Skeletal muscle cell (primary cell): ENCODE measurements at regions not wholly inside any gene's neighbourhood (a gene's known extent, or its start where the extent isn't known, plus 50 kb on each side); places are given as distances from the start of the nearest gene placed in this dataset.

Source experiments
- DNase-seq: peaks from one replicate; pipeline ENCODE4 v3.0.0-alpha.2; 2010; ENCODE audit warnings: low read depth
- H3K4me3 ChIP-seq: 2 replicates; pipeline ENCODE4 v1.5.1; 2011; ENCODE audit warnings: low read depth, mild to moderate bottlenecking, control low read depth, low read length, moderate library complexity

- no peak for DNase-seq
- no peak overlapping the region for H3K4me3 ChIP-seq
Measured at GRCh38 chr9:13629067-13629466, 349.6 kb upstream of the MPDZ start.

DNA sequence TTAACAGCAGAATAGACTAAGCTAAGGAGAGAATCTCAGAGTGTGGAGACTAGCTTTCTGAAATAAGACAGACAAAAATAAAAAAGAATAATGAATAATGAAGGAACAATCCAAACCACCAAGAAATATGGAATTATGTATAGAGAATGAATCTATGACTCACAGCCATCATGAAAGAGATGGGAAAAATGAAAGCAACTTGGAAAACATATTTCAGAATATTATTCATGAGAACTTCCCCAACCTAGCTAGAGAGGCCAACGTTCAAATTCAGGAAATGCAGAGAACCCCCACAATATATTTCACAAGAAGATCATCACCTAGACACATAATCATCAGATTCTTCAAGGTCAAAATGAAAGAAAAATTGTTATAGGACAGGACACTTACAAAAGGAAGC, 349.0 kb upstream of the MPDZ start:
- H3K4me3 ChIP-seq: no peak overlapping the region
- no peak for DNase-seq

GRCh38 chr9:13627502-13627901, 348.0 kb upstream of the MPDZ start:
- H3K4me3 ChIP-seq: no peak overlapping the region
- no peak for DNase-seq

DNA sequence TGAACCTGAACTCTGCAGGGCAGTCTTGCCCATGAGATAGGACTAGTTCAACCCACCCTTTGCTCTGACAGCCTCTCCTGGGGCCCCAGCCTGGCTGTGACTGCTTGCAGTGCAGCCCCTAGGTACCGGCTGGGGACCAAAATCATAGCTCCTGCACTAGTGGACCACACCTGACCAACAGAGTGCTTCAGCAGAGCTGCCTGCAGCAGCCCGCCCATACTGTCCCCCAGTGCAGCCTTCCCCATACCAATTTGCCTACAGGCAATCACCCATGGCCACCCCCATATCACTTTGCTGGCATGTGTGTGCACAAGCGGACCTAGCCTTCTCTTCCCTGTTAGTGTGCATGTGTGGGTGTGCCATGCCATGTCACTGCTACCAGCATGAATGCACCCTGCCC, 347.6 kb upstream of the MPDZ start:
- H3K4me3 ChIP-seq: no peak overlapping the region
- no peak for DNase-seq

GRCh38 chr9:13626601-13627000, 347.1 kb upstream of the MPDZ start:
- no peak for DNase-seq

GRCh38 chr9:13621872-13622564, 342.5 kb upstream of the MPDZ start:
- DNase-seq: no peak
- H3K4me3 ChIP-seq: no peak overlapping the region

More at GRCh38 chr9:13626601-13627000, 347.1 kb upstream of the MPDZ start:
- H3K4me3 ChIP-seq: no peak overlapping the region

DNA sequence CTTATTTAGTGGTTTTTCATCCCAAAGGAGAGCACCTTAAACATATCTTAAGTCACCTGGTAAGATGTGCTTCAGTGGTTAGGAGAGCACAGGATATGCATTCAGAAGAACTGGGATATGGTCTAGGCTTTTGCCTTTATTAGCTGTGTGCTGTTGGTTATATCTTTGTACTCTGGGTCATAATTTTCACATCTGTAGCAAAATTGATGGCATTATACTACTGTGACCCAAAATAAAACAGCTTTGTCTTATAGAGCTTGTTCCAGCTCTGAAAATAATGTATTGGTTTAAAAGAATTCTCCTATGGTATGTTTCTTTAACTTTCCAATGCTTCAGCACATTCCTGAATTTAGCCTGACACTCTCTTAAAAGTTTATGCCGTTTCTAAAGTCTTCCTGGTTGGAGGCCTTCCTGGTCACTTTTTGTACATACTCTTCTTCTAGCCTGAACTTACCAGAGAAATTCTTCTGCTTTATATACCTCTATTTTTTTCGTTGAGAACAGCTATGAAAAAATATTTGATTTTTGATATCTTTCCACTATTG, 337.1 kb upstream of the MPDZ start:
- no peak overlapping the region for H3K4me3 ChIP-seq
- DNase-seq: no peak

DNA sequence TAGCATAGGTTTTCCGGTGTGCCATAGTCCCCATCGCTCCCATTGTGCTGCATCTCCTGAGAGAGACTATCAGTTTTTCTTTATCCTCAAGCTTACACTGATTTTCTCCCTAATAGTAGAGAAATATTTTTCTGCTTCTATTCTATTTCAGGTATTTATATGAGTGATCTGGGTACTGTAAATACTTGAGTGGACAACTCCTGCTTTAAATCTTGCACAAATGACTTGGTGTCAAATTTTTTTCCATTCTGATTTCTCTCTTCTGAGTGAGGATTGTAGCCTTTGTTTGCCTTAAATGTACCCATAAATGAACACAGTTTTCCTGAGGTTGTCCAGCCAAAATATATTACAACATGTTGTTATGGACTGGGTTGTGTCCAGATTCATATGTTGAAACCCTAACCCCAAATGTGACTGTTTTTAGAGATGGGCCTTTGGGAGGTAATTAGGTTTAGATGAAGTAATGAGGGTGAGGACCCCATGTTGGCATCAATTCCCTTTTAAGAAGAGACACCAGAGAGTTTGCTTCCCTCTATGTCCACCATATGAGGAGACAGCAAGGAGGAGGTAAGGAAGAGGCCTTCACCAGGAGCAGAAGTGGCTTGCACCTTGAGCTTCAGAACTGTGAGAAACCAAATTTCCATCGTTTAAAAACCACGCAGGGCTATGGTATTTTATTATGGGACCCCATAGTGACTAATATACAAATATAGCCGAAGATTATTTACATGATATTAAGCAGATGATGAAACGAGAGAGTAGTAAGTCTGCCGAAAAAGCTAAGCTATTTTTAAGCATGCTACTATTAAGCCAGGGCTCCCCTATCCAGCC, 336.4 kb upstream of the MPDZ start:
- H3K4me3 ChIP-seq: no peak overlapping the region
- DNase-seq: peak; percentile 45

DNA sequence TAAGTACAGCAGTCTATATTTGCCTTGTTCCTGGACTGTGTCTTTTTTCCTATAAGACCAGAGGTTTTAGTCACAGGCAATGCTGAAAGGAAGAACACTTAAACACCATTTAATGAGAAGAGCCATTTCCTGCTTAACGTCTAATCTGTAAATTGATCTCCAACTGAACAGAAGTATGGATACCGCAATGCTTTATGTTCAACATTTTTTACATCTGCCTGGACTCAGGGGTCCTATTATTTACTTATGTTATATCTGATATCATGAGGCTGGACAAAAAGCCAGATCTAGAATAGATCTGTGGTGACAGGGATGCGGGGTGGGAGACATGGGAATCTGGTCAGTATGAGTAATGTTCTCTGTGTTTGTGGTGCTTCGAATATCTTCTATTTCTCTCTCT, 334.6 kb upstream of the MPDZ start:
- H3K4me3 ChIP-seq: no peak overlapping the region
- no peak for DNase-seq

DNA sequence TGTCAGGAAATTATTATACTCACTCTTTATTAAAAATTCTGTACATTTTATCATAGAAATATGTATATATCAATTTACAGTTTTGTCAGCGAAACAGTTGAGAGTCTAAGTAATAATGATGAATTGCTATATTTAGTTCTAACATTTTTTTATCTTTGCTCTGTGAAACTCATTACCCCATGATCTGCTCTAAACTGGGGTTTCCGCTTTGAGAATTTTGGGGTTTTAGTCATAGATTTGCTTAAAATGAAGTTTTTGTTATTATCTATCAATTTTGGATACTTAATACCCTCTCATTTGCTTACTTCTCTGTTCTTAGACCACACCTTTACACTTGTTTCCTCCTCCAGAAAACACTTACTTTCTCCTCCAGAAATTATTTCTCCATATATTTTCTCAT, 333.8 kb upstream of the MPDZ start:
- no peak overlapping the region for H3K4me3 ChIP-seq
- DNase-seq: no peak

- no peak overlapping the region for H3K4me3 ChIP-seq
- no peak for DNase-seq
Measured at GRCh38 chr9:13608451-13608850, 329.0 kb upstream of the MPDZ start.

GRCh38 chr9:13607481-13608441, 328.3 kb upstream of the MPDZ start:
- no peak for DNase-seq

GRCh38 chr9:13606586-13606985, 327.1 kb upstream of the MPDZ start:
- H3K4me3 ChIP-seq: no peak overlapping the region
- no peak for DNase-seq

More at GRCh38 chr9:13607481-13608441, 328.3 kb upstream of the MPDZ start:
- no peak overlapping the region for H3K4me3 ChIP-seq

- no peak for DNase-seq
- no peak overlapping the region for H3K4me3 ChIP-seq
Measured at GRCh38 chr9:13603921-13604320, 324.4 kb upstream of the MPDZ start.

- DNase-seq: no peak
- H3K4me3 ChIP-seq: no peak overlapping the region
Measured at GRCh38 chr9:13598738-13599137, 319.2 kb upstream of the MPDZ start.

DNA sequence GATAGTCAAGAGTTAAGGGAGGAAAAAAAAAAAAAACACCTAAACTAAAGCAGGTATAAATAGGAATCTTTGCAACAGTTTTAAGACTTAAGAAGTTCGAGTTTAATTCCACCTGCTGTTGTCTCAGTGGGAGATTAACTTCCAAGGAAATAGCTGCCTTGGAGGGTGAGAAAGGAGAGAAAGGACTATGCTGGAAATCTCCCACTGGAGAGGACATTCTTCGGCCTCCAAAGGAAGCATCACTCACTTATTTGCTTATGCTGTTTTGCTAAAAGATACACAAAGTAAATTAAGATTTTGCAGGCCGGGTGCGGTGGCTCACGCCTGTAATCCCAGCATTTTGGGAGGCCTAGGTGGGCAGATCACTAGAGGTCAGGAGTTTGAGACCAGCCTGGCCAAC, 317.9 kb upstream of the MPDZ start:
- H3K4me3 ChIP-seq: no peak overlapping the region
- no peak for DNase-seq

GRCh38 chr9:13597004-13597403, 317.5 kb upstream of the MPDZ start:
- DNase-seq: no peak
- H3K4me3 ChIP-seq: no peak overlapping the region

- no peak overlapping the region for H3K4me3 ChIP-seq
- DNase-seq: no peak
Measured at GRCh38 chr9:13596383-13596970, 317.0 kb upstream of the MPDZ start.

DNA sequence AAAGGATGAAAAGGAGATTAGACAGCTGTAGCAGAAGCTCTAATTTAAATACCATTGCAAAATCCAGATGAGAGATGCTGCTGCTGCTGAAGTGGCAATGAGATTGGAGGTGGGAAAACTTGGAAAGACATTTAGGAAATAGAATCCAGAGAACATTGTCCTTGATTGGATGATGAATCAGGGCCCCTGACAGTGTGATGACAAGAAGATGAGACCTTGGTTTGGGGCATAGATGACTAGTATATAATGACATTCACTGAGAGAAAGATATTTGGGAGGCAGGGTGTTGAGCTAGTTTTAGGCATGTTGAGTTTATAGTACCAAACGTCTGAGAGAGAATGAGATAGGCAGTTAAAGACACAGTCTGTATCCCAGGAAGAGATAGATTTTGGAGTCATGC, 311.5 kb upstream of the MPDZ start:
- no peak for DNase-seq
- H3K4me3 ChIP-seq: no peak overlapping the region
